SU-DHL-6 (cell line): ENCODE measurements at regions not wholly inside any gene's neighbourhood (a gene's known extent, or its start where the extent isn't known, plus 50 kb on each side); places are given as distances from the start of the nearest gene placed in this dataset.

Source experiments
- EZH2phosphoT487 ChIP-seq: fragments of 200-600 bp; sonication (generic), shearing (Covaris generic); conservative IDR thresholded peaks from 2 replicates; pipeline ENCODE4 v1.6.1; 2018; ENCODE audit warnings: mild to moderate bottlenecking, antibody characterized with exemption, low read length, moderate library complexity, mixed read lengths
- TF ChIP-seq, protein P1 (sequence below): fragments of 200-600 bp; sonication (generic); IDR thresholded peaks from one replicate; pipeline ENCODE4 v1.5.1; 2017; ENCODE audit warnings: antibody characterized with exemption, mild to moderate bottlenecking, low read length, moderate library complexity; ENCODE audit not compliant: insufficient read depth, poor library complexity, severe bottlenecking

DNA sequence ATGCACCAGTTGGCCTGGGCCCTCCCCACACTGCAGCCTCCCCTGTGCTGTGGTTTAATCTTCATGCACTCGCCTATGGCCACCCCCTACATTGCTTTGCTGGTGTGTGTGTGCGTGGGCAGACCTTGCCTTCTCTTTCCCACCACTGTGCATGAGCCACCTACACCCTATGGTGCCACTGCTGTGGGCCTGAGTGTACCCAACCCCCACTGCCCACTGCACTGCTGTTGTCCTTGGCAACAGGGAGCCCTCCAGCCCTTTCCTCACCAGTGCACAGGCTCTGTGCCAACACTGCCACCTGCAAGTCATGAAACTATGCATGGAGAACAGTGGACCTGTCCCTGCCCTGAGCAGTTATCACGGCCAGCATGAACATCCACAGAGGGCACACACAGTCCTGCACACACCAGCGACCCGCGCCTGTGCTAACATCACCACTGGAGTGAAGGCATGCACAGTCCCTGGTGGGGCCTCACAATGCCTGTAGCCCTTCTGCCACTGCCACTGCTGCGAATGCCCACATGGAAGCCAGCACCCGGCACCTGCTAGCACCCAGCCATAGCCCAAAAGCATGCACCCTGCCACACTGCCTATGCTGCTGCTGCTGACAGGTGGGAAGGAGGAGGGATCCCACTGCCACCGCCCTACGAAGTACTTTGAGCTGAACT is 237.8 kb upstream of the ARSJ start:
- TF ChIP-seq, protein P1, sequence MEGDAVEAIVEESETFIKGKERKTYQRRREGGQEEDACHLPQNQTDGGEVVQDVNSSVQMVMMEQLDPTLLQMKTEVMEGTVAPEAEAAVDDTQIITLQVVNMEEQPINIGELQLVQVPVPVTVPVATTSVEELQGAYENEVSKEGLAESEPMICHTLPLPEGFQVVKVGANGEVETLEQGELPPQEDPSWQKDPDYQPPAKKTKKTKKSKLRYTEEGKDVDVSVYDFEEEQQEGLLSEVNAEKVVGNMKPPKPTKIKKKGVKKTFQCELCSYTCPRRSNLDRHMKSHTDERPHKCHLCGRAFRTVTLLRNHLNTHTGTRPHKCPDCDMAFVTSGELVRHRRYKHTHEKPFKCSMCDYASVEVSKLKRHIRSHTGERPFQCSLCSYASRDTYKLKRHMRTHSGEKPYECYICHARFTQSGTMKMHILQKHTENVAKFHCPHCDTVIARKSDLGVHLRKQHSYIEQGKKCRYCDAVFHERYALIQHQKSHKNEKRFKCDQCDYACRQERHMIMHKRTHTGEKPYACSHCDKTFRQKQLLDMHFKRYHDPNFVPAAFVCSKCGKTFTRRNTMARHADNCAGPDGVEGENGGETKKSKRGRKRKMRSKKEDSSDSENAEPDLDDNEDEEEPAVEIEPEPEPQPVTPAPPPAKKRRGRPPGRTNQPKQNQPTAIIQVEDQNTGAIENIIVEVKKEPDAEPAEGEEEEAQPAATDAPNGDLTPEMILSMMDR = no peak
- no peak for TF ChIP-seq EZH2phosphoT487
